DOHH2 (cell line): ENCODE measurements at regions not wholly inside any gene's neighbourhood (a gene's known extent, or its start where the extent isn't known, plus 50 kb on each side); places are given as distances from the start of the nearest gene placed in this dataset.
A peak's percentile ranks its signal among the peaks of the same experiment; 100 is the strongest.

Experiments used
- H3F3A ChIP-seq: fragments of 200-600 bp; sonication (generic), shearing (Covaris generic); 2 replicates; pipeline ENCODE4 v1.6.0; 2016; ENCODE audit warnings: antibody characterized with exemption, mild to moderate bottlenecking; ENCODE audit not compliant: control insufficient read depth, insufficient read depth
- H3K27ac ChIP-seq: fragments of 200-600 bp; sonication (generic); 2 replicates; pipeline ENCODE4 v1.5.1; 2014; ENCODE audit warnings: low read depth, mild to moderate bottlenecking, low read length, moderate library complexity
- H3K27me3 ChIP-seq: fragments of 200-600 bp; sonication (generic); 2 replicates; pipeline ENCODE4 v1.6.1; 2014; ENCODE audit warnings: mild to moderate bottlenecking, low read length, mixed read lengths; ENCODE audit not compliant: control insufficient read depth
- H3K36me3 ChIP-seq: fragments of 200-600 bp; sonication (generic); 2 replicates; pipeline ENCODE4 v1.6.1; 2014; ENCODE audit warnings: mild to moderate bottlenecking, low read length, moderate library complexity, mixed read lengths; ENCODE audit not compliant: control insufficient read depth
- H3K4me1 ChIP-seq: fragments of 200-600 bp; sonication (generic); 2 replicates; pipeline ENCODE4 v1.6.1; 2014; ENCODE audit warnings: mild to moderate bottlenecking, low read length, mixed read lengths; ENCODE audit not compliant: control insufficient read depth
- H3K4me2 ChIP-seq: fragments of 200-600 bp; sonication (generic); 2 replicates; pipeline ENCODE4 v1.6.0; 2014; ENCODE audit warnings: mild to moderate bottlenecking, low read length, moderate library complexity
- H3K4me3 ChIP-seq: fragments of 200-600 bp; sonication (generic); 2 replicates; pipeline ENCODE4 v1.5.1; 2014; ENCODE audit warnings: mild to moderate bottlenecking, low read length, mixed read lengths
- H3K79me2 ChIP-seq: fragments of 200-600 bp; sonication (generic); 2 replicates; pipeline ENCODE4 v1.6.1; 2014; ENCODE audit warnings: mild to moderate bottlenecking, low read length, mixed read lengths; ENCODE audit not compliant: control insufficient read depth
- H3K9me2 ChIP-seq: fragments of 200-600 bp; sonication (generic); replicated peaks from 2 replicates; pipeline ENCODE4 v1.6.1; 2014; ENCODE audit warnings: mild to moderate bottlenecking, low read length, mixed read lengths; ENCODE audit not compliant: control insufficient read depth
- H3K9me3 ChIP-seq: fragments of 200-600 bp; sonication (generic); 2 replicates; pipeline ENCODE4 v1.6.1; 2014; ENCODE audit warnings: antibody characterized with exemption, low read length, mixed read lengths; ENCODE audit not compliant: control insufficient read depth, insufficient read depth
- H4K20me1 ChIP-seq: fragments of 200-600 bp; sonication (generic); 2 replicates; pipeline ENCODE4 v1.6.0; 2014; ENCODE audit warnings: low read depth, mild to moderate bottlenecking, antibody characterized with exemption, low read length, moderate library complexity; ENCODE audit not compliant: control insufficient read depth, insufficient read depth
- EZH2phosphoT487 ChIP-seq: fragments of 200-600 bp; sonication (generic); IDR thresholded peaks from 2 replicates; pipeline ENCODE4 v1.6.1; 2017; ENCODE audit warnings: borderline replicate concordance, mild to moderate bottlenecking, antibody characterized with exemption, low read length, moderate library complexity, mixed read lengths
- TF ChIP-seq, protein P1 (sequence below): fragments of 200-600 bp; sonication (generic); IDR thresholded peaks from one replicate; pipeline ENCODE4 v1.5.1; 2014; ENCODE audit warnings: antibody characterized with exemption, mild to moderate bottlenecking, low read depth, low read length; ENCODE audit not compliant: poor library complexity, severe bottlenecking

DNA sequence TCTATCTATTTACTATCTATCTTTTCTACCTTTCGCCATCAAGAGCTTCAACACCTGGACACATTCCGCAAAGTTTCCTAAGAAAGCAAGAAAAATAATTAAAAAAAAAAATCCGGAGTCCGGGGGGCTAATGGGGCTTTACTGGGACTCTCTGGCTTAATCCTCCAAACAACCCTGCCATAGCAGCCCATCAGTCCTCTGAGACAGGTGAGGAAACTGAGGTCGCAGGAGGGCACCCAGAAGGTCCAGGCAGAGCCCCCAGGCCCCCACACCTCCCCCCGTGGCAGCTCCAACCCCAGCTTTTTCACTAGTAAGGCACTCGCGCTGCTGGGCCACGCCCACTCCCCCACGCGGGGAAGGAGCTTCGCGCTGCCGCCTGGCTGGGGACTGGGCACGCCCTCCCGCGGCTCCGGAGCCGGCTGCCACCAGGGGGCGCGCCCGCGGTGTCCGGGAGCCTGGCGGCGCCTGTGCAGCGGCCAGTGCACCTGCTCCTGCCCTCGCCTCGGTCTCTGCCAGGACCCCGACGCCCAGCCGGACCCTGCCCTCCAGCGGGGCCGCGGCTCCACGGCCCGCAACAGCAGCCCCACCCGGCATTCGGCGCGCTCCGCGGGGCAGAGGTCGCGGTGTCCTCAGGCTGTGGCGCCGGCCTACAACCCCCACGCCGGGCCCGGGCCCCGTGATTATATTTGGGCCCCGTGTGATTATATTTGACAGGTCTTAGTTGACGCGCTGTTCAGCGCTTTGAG lies 54.1 kb upstream of the SAMD11 start:
- Histone ChIP-seq H3K79me2 (no peaks in the 10 kb centered on the region), H3K27ac (no peak overlapping the region), H3K4me2 (peak overlapping the region; percentile 56), H3K36me3 (no peaks in the 10 kb centered on the region), H4K20me1 (no peaks in the 10 kb centered on the region), H3K4me1 (peaks cover 24% of the 10 kb centered on the region), H3K9me2 (no peaks in the 10 kb centered on the region), H3K27me3 (peaks cover 19% of the 10 kb centered on the region), H3K9me3 (no peaks in the 10 kb centered on the region), H3K4me3 (no peak overlapping the region; the same call in 1 of the 2 replicates), H3F3A (no peaks in the 10 kb centered on the region)
- TF ChIP-seq, protein P1, sequence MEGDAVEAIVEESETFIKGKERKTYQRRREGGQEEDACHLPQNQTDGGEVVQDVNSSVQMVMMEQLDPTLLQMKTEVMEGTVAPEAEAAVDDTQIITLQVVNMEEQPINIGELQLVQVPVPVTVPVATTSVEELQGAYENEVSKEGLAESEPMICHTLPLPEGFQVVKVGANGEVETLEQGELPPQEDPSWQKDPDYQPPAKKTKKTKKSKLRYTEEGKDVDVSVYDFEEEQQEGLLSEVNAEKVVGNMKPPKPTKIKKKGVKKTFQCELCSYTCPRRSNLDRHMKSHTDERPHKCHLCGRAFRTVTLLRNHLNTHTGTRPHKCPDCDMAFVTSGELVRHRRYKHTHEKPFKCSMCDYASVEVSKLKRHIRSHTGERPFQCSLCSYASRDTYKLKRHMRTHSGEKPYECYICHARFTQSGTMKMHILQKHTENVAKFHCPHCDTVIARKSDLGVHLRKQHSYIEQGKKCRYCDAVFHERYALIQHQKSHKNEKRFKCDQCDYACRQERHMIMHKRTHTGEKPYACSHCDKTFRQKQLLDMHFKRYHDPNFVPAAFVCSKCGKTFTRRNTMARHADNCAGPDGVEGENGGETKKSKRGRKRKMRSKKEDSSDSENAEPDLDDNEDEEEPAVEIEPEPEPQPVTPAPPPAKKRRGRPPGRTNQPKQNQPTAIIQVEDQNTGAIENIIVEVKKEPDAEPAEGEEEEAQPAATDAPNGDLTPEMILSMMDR, result peak; percentile 77
- no peak for TF ChIP-seq EZH2phosphoT487
